Panc1 (cell line): ENCODE measurements at regions not wholly inside any gene's neighbourhood (a gene's known extent, or its start where the extent isn't known, plus 50 kb on each side); places are given as distances from the start of the nearest gene placed in this dataset.

Source experiments
- CTCF ChIP-seq: fragments of 450-650 bp; IDR thresholded peaks from 2 replicates; pipeline ENCODE4 v1.5.1; 2017; ENCODE audit warnings: mild to moderate bottlenecking
- POLR2AphosphoS5 ChIP-seq: IDR thresholded peaks from 2 replicates; pipeline ENCODE4 v1.6.1; 2012; ENCODE audit warnings: mild to moderate bottlenecking, low read depth, low read length, moderate library complexity
- SIN3A ChIP-seq: IDR thresholded peaks from 2 replicates; pipeline ENCODE4 v1.6.1; 2012; ENCODE audit warnings: low read depth, mild to moderate bottlenecking, low read length, moderate library complexity, borderline replicate concordance; ENCODE audit not compliant: insufficient read depth
- TCF7L2 ChIP-seq: IDR thresholded peaks from 2 replicates; pipeline ENCODE4 v1.6.1; 2011; ENCODE audit warnings: mild to moderate bottlenecking, low read depth, low read length, inconsistent platforms

- TF ChIP-seq CTCF (no peak), SIN3A (no peak), POLR2AphosphoS5 (no peak), TCF7L2 (no peak)
Measured at GRCh38 chr22:26860301-26860700, 202.9 kb downstream of the MIAT start.
